ENCODE measurements at regions not wholly inside any gene's neighbourhood (a gene's known extent, or its start where the extent isn't known, plus 50 kb on each side); places are given as distances from the start of the nearest gene placed in this dataset.
"Not testable (repeated sequence)": the region's sequence is repeated elsewhere in the genome, so short reads cannot be mapped to it uniquely, and the experiment has no call there.

GRCh38 chr2:54065411-54065810 is 50.0 kb upstream of the ACYP2 start:
- no peak for FAIRE-seq
- no peak for DNase-seq (ENCODE audit: low spot score in 2 of 2)

- DNase-seq (ENCODE audit: low spot score in 2 of 2), result no peak
Measured at GRCh38 chr2:54063967-54064535, 51.4 kb upstream of the ACYP2 start.

GRCh38 chr2:54062401-54062800 is 53.0 kb upstream of the ACYP2 start:
- FAIRE-seq, result no peak
- DNase-seq (ENCODE audit: low spot score in 2 of 2), result no peak

More at GRCh38 chr2:54063967-54064535, 51.4 kb upstream of the ACYP2 start:
- FAIRE-seq, result no peak

GRCh38 chr2:54061272-54061671 is 54.1 kb upstream of the ACYP2 start:
- no peak for DNase-seq (ENCODE audit: low spot score in 2 of 2)
- no peak for FAIRE-seq

- no peak for DNase-seq (ENCODE audit: low spot score in 2 of 2)
- FAIRE-seq, result no peak
Measured at GRCh38 chr2:54059986-54060385, 55.4 kb upstream of the ACYP2 start.

GRCh38 chr2:54059504-54059903 is 55.9 kb upstream of the ACYP2 start:
- no peak for DNase-seq (ENCODE audit: low spot score in 2 of 2)
- no peak for FAIRE-seq

- FAIRE-seq (no peak), DNase-seq (ENCODE audit: low spot score in 2 of 2) (no peak)
Measured at GRCh38 chr2:54058449-54058848, 57.0 kb upstream of the ACYP2 start.

GRCh38 chr2:54054774-54055173 is 60.6 kb upstream of the ACYP2 start:
- FAIRE-seq (no peak), DNase-seq (ENCODE audit: low spot score in 2 of 2) (no peak)

GRCh38 chr2:54054271-54054670 is 61.1 kb upstream of the ACYP2 start:
- DNase-seq (ENCODE audit: low spot score in 2 of 2), result no peak

GRCh38 chr2:54053830-54054229 is 61.6 kb upstream of the ACYP2 start:
- no peak for FAIRE-seq
- DNase-seq (ENCODE audit: low spot score in 2 of 2), result no peak

More at GRCh38 chr2:54054271-54054670, 61.1 kb upstream of the ACYP2 start:
- FAIRE-seq, result no peak

- FAIRE-seq (no peak), DNase-seq (ENCODE audit: low spot score in 2 of 2) (no peak)
Measured at GRCh38 chr2:54052825-54053718, 62.3 kb upstream of the ACYP2 start.

GRCh38 chr2:54050445-54050844 is 65.0 kb upstream of the ACYP2 start:
- no peak for FAIRE-seq
- DNase-seq (ENCODE audit: low spot score in 2 of 2), result no peak

- FAIRE-seq, result no peak
- DNase-seq (ENCODE audit: low spot score in 2 of 2), result no peak
Measured at GRCh38 chr2:54049365-54049764, 66.0 kb upstream of the ACYP2 start.

GRCh38 chr2:54048896-54049295 is 66.5 kb upstream of the ACYP2 start:
- FAIRE-seq, result not testable (repeated sequence)

GRCh38 chr2:54048117-54048785 is 67.2 kb upstream of the ACYP2 start:
- FAIRE-seq (no peak), DNase-seq (ENCODE audit: low spot score in 2 of 2) (no peak)

More at GRCh38 chr2:54048896-54049295, 66.5 kb upstream of the ACYP2 start:
- not testable (repeated sequence) for DNase-seq (ENCODE audit: low spot score in 2 of 2)

GRCh38 chr2:54047658-54048057 is 67.8 kb upstream of the ACYP2 start:
- FAIRE-seq (no peak), DNase-seq (ENCODE audit: low spot score in 2 of 2) (no peak)

- DNase-seq (ENCODE audit: low spot score in 2 of 2), result no peak
- FAIRE-seq, result no peak
Measured at GRCh38 chr2:54047091-54047490, 68.3 kb upstream of the ACYP2 start.

- peak; percentile 13 for FAIRE-seq
- peak in 1 of 2 donors; percentile 19 for DNase-seq (ENCODE audit: low spot score in 2 of 2)
Measured at GRCh38 chr2:54042897-54043620, 72.3 kb upstream of the PSME4 start.

- FAIRE-seq, result no peak
- no peak for DNase-seq (ENCODE audit: low spot score in 2 of 2)
Measured at GRCh38 chr2:54042341-54042740, 71.5 kb upstream of the PSME4 start.

GRCh38 chr2:54041135-54041534 is 70.3 kb upstream of the PSME4 start:
- DNase-seq (ENCODE audit: low spot score in 2 of 2), result no peak
- no peak for FAIRE-seq

- no peak for FAIRE-seq
- no peak for DNase-seq (ENCODE audit: low spot score in 2 of 2)
Measured at GRCh38 chr2:54040685-54041084, 69.9 kb upstream of the PSME4 start.
